Stimulated activated CD8-positive, alpha-beta memory T cell treated with anti-CD3 and anti-CD28 coated beads, Interleukin-12 subunit alpha, Interleukin-12 subunit beta, amount 100 ng/mL, for 1 hour (primary cell): ENCODE measurements at regions not wholly inside any gene's neighbourhood (a gene's known extent, or its start where the extent isn't known, plus 50 kb on each side); places are given as distances from the start of the nearest gene placed in this dataset.

ENCODE experiments used
- DNase-seq: peaks from one replicate; pipeline ENCODE4 v3.0.0-alpha.2; 2020; ENCODE audit warnings: low read depth

DNA sequence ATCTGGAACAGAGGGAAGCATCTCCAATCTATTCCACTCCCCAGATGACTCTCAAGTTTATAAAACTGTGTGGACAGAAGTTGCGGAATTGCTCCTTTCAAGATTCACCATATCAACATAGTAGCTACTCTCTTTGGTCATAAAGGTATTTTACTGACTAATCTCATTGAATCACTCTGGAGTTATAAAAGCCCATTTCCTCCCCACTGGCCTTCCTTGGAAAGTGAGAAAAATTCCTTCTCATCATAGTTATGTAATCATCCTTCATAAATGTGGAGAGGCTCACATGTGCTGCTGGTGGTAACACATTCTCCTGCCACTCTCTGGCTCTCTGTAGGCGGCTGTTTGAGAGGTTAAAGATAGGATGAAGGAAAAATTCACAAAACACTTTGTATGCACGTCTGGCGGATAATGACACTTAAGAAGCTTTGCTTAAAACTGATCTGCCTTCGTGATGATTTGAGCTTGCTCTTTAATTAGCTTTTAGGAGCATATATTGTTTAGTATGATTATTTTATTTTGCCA is 1034.0 kb upstream of the EEF2KMT start:
- DNase-seq: no peak

DNA sequence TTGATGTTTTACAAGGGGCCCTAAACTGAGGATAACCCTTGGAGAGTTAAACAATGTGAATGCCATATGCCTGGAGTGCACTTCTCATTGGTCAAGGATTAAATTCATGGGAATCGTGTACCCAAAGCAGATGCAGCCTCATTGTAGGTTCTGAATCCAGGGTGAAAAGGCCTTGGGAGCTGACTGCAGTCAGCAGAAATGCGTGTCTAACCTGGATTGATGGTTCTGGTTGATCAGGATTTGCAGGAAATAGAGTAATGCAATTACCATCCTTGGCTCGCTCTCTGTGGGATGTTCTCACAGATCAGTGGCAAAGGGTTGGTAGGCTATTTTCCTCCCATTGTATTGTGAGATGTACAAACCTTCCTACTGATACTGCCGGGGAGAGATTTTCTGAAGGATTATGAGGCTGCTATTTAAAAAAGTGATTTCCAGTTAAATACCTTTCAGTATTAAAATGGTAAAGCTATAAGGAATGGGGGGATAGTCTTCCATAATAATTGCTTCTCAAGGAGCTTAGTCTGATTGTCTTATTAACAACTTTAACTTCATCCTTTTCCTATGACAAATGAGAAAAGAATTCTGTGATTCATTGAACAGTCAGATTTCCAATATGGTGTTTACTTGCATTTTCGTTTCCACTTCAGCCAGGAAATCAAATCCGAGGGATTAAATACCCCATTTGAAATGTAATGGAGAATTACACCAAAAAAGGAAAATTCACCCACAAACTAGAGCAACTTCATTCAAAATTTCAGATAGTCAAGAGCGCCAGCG is 1028.1 kb upstream of the EEF2KMT start:
- no peak for DNase-seq

DNA sequence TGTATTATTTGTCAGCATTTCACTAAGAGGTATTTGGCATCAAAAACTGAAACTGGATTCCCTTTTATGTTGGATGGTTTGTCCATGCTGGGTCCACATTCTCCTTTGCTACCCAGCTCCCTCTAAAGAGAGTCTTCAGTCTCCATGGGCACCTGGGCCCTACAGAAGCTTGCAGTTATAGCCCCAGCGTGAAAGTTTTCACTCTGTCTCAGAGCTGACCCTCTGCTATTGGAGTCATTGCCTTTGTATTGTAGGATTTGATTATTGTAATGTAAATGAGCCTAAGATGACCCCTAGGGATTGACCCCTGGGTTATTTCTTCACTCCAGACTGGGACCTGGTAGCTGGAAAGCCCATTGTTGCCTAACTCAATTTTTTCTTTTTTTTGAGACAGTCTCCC is 1026.5 kb upstream of the EEF2KMT start:
- DNase-seq: no peak

DNA sequence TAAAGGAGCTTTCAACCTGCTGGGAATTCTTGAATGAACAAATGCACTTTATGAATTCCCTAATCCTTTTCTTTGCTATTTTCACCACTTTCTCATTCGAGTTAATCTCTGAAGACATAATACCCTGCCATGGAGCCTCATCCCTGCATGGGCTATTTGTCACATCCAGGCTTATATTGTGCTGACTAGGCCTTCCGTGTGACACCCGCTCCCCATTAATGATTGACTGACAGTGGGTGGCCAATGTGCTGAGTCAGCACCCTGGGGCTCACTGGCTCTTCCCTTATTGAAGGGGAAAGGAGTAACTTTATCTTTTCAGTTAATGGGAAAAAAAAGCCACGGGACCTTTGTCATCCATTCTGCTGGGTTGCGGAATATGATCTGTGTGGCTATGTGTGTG is 1024.8 kb upstream of the EEF2KMT start:
- no peak for DNase-seq

DNA sequence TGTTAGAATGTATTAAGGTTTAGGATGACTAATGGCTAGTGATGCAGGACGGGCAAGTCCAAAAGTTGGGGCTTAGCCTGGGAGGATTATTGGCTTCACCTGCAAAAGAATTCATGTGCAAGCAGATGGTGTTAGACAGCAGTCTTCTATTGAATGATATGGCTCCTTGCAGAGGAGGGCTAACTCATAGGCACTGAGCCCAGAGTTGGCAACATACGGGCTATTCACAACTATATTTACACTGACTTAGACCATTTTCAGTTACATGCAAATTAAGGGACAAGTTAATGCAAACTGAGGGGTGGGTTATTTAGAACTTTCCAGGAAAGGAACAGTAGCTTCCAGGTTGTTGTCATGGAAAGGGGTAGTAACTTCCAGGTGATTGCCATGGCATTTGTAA is 1017.1 kb upstream of the EEF2KMT start:
- DNase-seq: no peak

GRCh38 chr16:6113749-6114148 is 1016.2 kb upstream of the EEF2KMT start:
- no peak for DNase-seq

DNA sequence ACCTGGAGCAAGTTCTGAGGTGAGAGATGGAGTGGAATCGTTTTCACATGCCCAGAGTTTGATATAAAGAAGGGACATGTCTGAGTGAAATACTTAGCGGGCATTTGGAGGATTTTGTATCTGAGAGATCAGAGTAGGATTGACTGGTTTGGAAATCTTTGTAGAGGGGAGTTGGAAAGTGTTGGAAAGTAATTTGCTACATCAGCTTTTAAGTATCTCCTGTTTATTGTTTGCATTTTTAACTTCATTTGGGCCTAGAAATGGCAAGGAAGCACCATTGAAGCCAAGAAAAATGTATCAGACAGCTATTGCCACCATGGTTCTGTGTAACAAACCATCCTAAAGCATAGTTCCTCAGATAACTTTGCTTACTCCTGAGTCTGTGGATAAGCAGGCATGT is 1015.1 kb upstream of the EEF2KMT start:
- no peak for DNase-seq

DNA sequence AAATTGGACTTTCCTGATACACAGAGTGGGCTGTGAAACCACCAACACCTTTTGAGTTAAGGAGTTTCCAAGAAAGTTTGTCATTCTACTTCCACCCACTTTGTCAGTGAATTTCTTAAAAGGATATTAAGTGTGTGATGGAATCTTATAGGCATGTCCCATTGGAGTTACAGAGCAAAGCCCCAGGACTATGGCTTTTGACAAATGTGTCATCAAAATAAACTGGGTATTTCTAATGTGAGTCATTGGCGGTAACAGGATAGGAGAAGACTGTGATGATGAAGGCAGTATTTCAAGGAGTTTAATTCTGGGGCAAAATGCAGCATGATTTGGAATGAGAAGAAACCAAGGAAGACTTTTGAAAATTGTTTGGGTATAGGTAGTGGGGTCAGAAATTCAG is 1013.8 kb upstream of the EEF2KMT start:
- no peak for DNase-seq

DNA sequence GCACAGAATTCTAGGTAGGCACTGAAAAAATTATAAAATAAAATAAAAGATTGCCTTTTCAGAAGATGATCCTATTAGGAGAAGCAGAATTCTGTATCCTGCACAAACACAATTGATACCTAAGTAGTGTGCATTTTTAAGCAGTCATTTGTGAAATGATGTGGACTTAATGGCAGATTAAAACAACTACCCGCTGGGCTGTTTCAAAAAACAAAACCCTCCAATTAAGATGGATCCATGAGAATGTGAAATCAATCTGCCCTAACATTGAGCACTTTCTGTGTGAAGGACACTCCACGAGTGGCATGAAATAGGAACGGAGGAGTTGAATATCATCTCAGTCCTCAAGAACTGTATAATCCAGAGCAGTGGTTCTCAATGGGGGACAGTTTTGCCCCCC is 1012.8 kb upstream of the EEF2KMT start:
- no peak for DNase-seq

- no peak for DNase-seq
Observed at GRCh38 chr16:6106061-6106460, 1008.5 kb upstream of the EEF2KMT start.

DNA sequence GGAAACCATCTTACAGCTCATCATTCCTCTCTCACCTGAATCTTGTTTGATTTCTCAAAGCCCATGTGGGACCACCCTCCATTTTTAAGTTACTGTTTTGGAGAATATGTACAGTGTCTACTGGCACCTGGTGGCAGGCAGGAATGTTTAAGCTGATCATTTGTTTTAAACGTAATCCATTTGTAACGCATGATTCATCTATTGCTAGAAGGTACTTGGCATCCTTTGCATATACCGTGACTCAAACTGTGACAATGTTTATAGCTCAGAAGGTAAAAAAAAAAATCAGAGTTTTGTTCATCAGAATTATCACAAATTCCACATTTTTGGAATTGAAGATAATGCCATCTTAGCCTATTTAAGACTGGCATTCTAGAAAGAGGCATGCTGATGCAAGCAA is 1007.5 kb upstream of the EEF2KMT start:
- DNase-seq: no peak

DNA sequence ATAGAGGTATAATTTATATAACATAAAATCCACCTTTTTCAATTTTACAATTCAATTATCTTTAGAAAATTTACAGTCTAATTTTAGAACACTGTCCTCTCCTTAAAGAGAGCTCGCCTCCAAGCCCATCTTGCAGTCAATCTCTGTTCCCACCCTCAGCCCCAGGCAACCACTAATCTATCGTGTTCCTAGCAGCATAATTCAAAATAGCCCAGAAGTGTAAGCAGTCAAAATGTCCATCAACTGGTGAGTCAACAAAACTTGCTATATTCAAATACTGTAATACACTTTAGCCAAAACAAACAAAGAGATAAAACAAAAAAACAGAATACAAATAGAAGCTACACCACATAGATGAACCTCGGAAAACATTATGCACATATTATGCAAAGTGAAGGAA is 1006.8 kb upstream of the EEF2KMT start:
- DNase-seq: no peak

- DNase-seq: no peak
Observed at GRCh38 chr16:6103561-6103960, 1006.0 kb upstream of the EEF2KMT start.

GRCh38 chr16:6099102-6099501 is 1001.5 kb upstream of the EEF2KMT start:
- DNase-seq: no peak

DNA sequence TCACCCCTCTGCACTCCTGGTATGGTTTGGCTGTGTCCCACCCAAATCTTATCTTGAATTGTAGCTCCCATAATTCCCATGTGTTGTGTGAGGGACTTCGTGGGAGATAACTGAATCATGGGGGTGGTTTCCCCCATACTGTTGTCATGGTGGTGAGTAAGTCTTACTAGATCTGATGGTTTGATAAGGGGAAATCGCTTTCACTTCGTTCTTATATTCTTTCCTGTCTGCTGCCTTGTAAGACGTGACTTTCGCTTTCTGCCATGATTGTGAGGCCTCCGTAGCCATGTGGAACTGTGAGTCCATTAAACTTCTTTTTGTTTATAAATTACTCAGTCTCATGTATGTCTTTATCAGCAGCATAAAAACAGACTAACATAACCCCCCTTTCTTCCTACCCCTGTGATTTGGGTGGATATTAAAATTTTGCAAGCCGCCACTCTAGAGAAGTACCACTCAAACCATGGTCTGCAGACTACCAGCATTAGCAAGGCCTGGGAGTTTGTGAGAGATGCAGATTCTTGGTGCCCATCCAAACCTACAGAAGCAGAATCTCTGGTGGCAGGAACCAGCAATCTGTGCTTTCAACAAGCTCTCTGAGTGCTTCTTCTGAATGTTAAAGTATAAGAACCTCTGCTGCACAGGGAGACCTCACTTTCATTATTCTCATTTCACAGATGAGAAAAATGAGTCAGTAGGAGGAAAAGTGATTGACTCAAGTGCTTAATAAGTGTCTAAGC is 999.5 kb upstream of the EEF2KMT start:
- no peak for DNase-seq

DNA sequence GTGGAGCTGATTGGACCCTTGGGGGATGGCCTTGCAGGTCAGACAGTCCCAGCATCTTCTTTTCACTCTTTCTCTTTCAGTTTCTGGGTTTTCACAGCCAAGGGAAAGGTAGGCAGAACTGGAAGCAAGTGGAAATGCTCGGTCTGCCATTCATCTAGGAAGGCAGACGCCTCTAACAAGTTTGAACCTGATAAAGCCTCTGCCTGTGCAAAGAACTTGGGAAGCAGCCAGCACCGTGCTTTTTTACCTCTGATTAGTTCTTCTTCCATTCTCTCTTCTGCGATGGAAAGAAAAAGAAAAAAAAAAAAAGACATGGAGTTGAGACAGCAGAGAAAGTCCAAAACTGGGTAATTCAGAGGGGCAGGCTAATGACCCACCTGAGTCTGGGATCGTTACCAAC is 997.8 kb upstream of the EEF2KMT start:
- DNase-seq: no peak

DNA sequence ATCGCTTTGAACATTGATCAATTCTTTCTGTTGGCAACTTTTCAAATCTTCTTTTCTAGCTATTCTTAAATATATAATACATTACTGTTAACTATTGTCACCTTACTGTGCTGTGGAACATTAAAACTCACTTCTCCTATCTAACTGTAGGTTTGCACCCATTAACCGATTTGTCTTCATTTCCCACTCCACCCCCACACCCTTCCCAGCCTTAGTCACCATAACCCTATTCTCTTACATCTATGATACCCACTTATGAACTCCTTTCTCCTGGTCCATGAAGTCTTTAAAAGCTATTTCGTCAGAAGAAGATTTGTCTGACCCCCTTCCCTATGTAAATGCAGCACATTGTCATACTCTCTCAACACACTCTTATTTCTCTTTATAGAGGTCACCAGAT is 993.4 kb upstream of the EEF2KMT start:
- no peak for DNase-seq

GRCh38 chr16:6081320-6081976 is 983.9 kb upstream of the EEF2KMT start:
- no peak for DNase-seq

GRCh38 chr16:6076631-6077030 is 979.0 kb upstream of the EEF2KMT start:
- DNase-seq: no peak

DNA sequence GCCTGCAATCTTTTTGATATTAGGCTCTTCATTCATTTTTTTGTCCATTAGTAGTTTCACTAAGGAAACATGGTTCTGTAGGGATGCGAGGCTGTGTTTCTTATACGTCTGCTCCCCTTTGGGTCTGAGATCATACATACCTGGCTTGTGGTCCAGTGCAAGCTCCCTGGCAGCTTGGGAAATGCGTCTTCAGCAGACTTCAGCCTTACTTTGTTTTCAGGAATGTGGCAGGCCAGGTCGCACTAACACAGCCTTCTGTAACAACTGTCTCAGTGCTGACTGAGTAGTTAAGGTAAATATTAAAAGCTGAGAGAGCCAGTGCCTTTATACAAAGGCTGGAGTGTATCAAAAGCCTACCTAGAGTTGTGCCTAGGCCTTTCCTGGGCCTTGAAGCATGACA is 970.5 kb upstream of the EEF2KMT start:
- DNase-seq: no peak

GRCh38 chr16:6066652-6067051 is 969.1 kb upstream of the EEF2KMT start:
- no peak for DNase-seq

DNA sequence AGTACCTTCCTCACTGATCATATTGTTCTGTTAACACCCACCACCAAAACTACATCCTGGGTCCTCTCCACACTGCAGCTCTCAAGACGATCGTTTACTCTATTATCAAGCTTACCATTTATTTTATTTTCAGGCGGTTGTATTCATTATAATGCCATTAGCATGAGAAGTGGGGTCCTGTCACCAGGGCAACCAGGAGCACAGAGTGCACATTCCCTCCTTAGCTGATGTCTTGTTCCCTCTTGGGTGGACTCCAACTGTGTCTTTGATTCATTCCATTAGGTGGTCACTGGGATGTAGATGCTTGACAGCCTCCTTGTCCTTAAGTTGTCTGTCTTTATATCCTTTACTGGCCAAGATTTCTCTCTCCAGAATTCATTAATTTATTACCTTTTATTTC is 965.9 kb upstream of the EEF2KMT start:
- no peak for DNase-seq

DNA sequence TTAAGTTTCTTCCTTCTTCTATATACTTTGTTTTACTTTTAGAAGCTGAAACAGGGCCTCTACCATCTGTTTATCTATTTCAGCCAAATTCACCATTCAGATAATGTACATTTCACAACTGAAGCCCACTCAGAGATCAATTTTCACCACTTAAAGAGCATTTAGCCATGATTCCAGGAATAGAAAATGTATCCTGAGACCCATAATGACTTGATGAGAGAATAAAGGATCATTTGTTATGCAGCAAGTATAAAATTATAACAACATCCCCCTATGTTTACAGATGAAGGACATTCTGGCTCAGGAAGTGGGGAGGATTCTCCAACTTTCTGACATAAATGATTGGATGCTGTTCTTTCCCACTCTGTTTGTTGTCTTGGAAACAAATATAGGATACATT is 962.1 kb upstream of the EEF2KMT start:
- DNase-seq: no peak
